GM18502 (cell line): ENCODE measurements at regions not wholly inside any gene's neighbourhood (a gene's known extent, or its start where the extent isn't known, plus 50 kb on each side); places are given as distances from the start of the nearest gene placed in this dataset.
"Not testable (repeated sequence)": the region's sequence is repeated elsewhere in the genome, so short reads cannot be mapped to it uniquely, and the experiment has no call there.

ENCODE experiments used
- ATAC-seq: cut with Tn5 transposase; IDR thresholded peaks from one replicate; pipeline ENCODE4 v1.9.1; 2021; ENCODE audit warnings: mild to moderate bottlenecking; ENCODE audit not compliant: unreplicated experiment, poor library complexity

GRCh38 chr3:187544326-187544725 lies 125.9 kb downstream of the SST start:
- ATAC-seq = no peak

GRCh38 chr3:187540847-187541246 lies 129.3 kb downstream of the SST start:
- ATAC-seq = no peak

GRCh38 chr3:187536185-187536584 lies 134.0 kb downstream of the SST start:
- ATAC-seq = no peak

- ATAC-seq = no peak
Measured at GRCh38 chr3:187533797-187534196, 136.4 kb downstream of the SST start.

GRCh38 chr3:187531831-187532230 lies 138.4 kb downstream of the SST start:
- no peak for ATAC-seq

GRCh38 chr3:187522890-187523289 lies 147.3 kb downstream of the SST start:
- no peak for ATAC-seq

GRCh38 chr3:187522293-187522692 lies 147.9 kb downstream of the SST start:
- no peak for ATAC-seq

- ATAC-seq = no peak
Measured at GRCh38 chr3:187521546-187521945, 148.6 kb downstream of the SST start.

GRCh38 chr3:187520027-187520945 lies 149.9 kb downstream of the SST start:
- no peak for ATAC-seq

GRCh38 chr3:187519428-187519890 lies 150.7 kb downstream of the SST start:
- no peak for ATAC-seq

GRCh38 chr3:187518616-187519015 lies 150.4 kb downstream of the RTP4 start:
- ATAC-seq = no peak

GRCh38 chr3:187518207-187518606 lies 150.0 kb downstream of the RTP4 start:
- ATAC-seq = no peak

- ATAC-seq = no peak
Measured at GRCh38 chr3:187516446-187517185, 148.4 kb downstream of the RTP4 start.

- no peak for ATAC-seq
Measured at GRCh38 chr3:187507905-187508304, 139.7 kb downstream of the RTP4 start.

- ATAC-seq = no peak
Measured at GRCh38 chr3:187507266-187507665, 139.1 kb downstream of the RTP4 start.

- no peak for ATAC-seq
Measured at GRCh38 chr3:187504435-187504834, 136.2 kb downstream of the RTP4 start.

GRCh38 chr3:187498211-187498724 lies 130.1 kb downstream of the RTP4 start:
- ATAC-seq = no peak

- ATAC-seq = no peak
Measured at GRCh38 chr3:187497052-187497451, 128.9 kb downstream of the RTP4 start.

GRCh38 chr3:187494056-187494455 lies 125.9 kb downstream of the RTP4 start:
- not testable (repeated sequence) for ATAC-seq

- no peak for ATAC-seq
Measured at GRCh38 chr3:187491371-187491770, 123.2 kb downstream of the RTP4 start.

- no peak for ATAC-seq
Measured at GRCh38 chr3:187490366-187490765, 122.2 kb downstream of the RTP4 start.
